HG03135 (cell line): ENCODE measurements at regions not wholly inside any gene's neighbourhood (a gene's known extent, or its start where the extent isn't known, plus 50 kb on each side); places are given as distances from the start of the nearest gene placed in this dataset.
"Not testable (repeated sequence)": the region's sequence is repeated elsewhere in the genome, so short reads cannot be mapped to it uniquely, and the experiment has no call there.

ENCODE experiments used
- ATAC-seq: cut with Tn5 transposase; IDR thresholded peaks from one replicate; pipeline ENCODE4 v1.9.1; 2021; ENCODE audit warnings: mild to moderate bottlenecking, moderate library complexity; ENCODE audit not compliant: unreplicated experiment

GRCh38 chr1:66455446-66455845 lies 78.5 kb upstream of the SGIP1 start:
- ATAC-seq, result no peak

- ATAC-seq, result no peak
These were observed 73.2 kb upstream of the SGIP1 start for GRCh38 chr1:66460776-66461175.

GRCh38 chr1:66462313-66462712 lies 71.6 kb upstream of the SGIP1 start:
- ATAC-seq, result no peak

- no peak for ATAC-seq
These were observed 69.6 kb upstream of the SGIP1 start for GRCh38 chr1:66464351-66464750.

- ATAC-seq, result no peak
These were observed 69.2 kb upstream of the SGIP1 start for GRCh38 chr1:66464802-66465201.

- not testable (repeated sequence) for ATAC-seq
These were observed 67.3 kb upstream of the SGIP1 start for GRCh38 chr1:66466695-66467094.

GRCh38 chr1:66468722-66469121 lies 65.2 kb upstream of the SGIP1 start:
- ATAC-seq, result no peak

GRCh38 chr1:66475940-66476339 lies 58.0 kb upstream of the SGIP1 start:
- no peak for ATAC-seq

- ATAC-seq, result no peak
These were observed 57.2 kb upstream of the SGIP1 start for GRCh38 chr1:66476774-66477173.

- no peak for ATAC-seq
These were observed 55.8 kb upstream of the SGIP1 start for GRCh38 chr1:66478116-66478515.

- no peak for ATAC-seq
These were observed 53.8 kb upstream of the SGIP1 start for GRCh38 chr1:66480162-66480561.

- ATAC-seq, result not testable (repeated sequence)
These were observed 52.7 kb upstream of the SGIP1 start for GRCh38 chr1:66481215-66481614.
